HepG2 (cell line): ENCODE measurements at regions not wholly inside any gene's neighbourhood (a gene's known extent, or its start where the extent isn't known, plus 50 kb on each side); places are given as distances from the start of the nearest gene placed in this dataset.
A peak's percentile ranks its signal among the peaks of the same experiment; 100 is the strongest.

Experiments used
- ASH2L ChIP-seq: fragments of 300-600, 200-600 bp; sonication (generic); IDR thresholded peaks from 2 replicates; pipeline ENCODE4 v1.7.0; 2017; ENCODE audit warnings: low read depth, mild to moderate bottlenecking, moderate library complexity, mixed read lengths, low read length; ENCODE audit not compliant: insufficient read length
- ATRX ChIP-seq: sonication (generic); formaldehyde crosslinking; IDR thresholded peaks from 2 replicates; pipeline ENCODE4 v1.4.0; 2020; ENCODE audit warnings: missing genetic modification reagents, borderline replicate concordance
- ETV5 ChIP-seq: IDR thresholded peaks from 2 replicates; pipeline ENCODE4 v1.6.1; 2018; ENCODE audit warnings: missing biosample characterization, missing genetic modification reagents, inconsistent platforms, borderline replicate concordance
- GATAD2A ChIP-seq: IDR thresholded peaks from 2 replicates; pipeline ENCODE4 v1.6.1; 2016
- HNF4A ChIP-seq: sonication (generic); formaldehyde crosslinking; IDR thresholded peaks from 2 replicates; pipeline ENCODE4 v1.4.0; 2020; ENCODE audit warnings: missing genetic modification reagents
- KLF6 ChIP-seq: IDR thresholded peaks from 2 replicates; pipeline ENCODE4 v1.8.0; 2016; ENCODE audit warnings: missing biosample characterization, missing genetic modification reagents
- MED1 ChIP-seq: sonication (generic); formaldehyde crosslinking; IDR thresholded peaks from 2 replicates; pipeline ENCODE4 v1.4.0; 2020; ENCODE audit warnings: missing genetic modification reagents
- MTA1 ChIP-seq: sonication (generic); formaldehyde crosslinking; IDR thresholded peaks from 2 replicates; pipeline ENCODE4 v1.4.0; 2020; ENCODE audit warnings: missing genetic modification reagents, mild to moderate bottlenecking, borderline replicate concordance
- PITX1 ChIP-seq: sonication (generic); formaldehyde crosslinking; IDR thresholded peaks from 2 replicates; pipeline ENCODE4 v1.5.1; 2020; ENCODE audit warnings: mild to moderate bottlenecking, missing genetic modification reagents
- RAD21 ChIP-seq: fragments of 450-650 bp; formaldehyde crosslinking; IDR thresholded peaks from 2 replicates; pipeline ENCODE4 v1.5.0; 2020; ENCODE audit warnings: mild to moderate bottlenecking
- REL ChIP-seq: sonication (generic); formaldehyde crosslinking; conservative IDR thresholded peaks from 2 replicates; pipeline ENCODE4 v1.8.0; 2022; ENCODE audit warnings: mild to moderate bottlenecking, missing genetic modification reagents, moderate library complexity
- RFX1 ChIP-seq: fragments of 450-650 bp; IDR thresholded peaks from 2 replicates; pipeline ENCODE4 v1.6.1; 2017
- SOX5 ChIP-seq: IDR thresholded peaks from 2 replicates; pipeline ENCODE4 v1.6.1; 2016; ENCODE audit warnings: borderline replicate concordance
- ZFP36L2 ChIP-seq: sonication (generic); formaldehyde crosslinking; IDR thresholded peaks from 2 replicates; pipeline ENCODE4 v1.4.0; 2020; ENCODE audit warnings: missing genetic modification reagents
- ZMYM3 ChIP-seq: sonication (generic); formaldehyde crosslinking; IDR thresholded peaks from 2 replicates; pipeline ENCODE4 v1.5.1; 2020; ENCODE audit warnings: mild to moderate bottlenecking, missing genetic modification reagents
- ZMYM4 ChIP-seq: sonication (generic); formaldehyde crosslinking; IDR thresholded peaks from 2 replicates; pipeline ENCODE4 v1.8.1; 2023; ENCODE audit warnings: mild to moderate bottlenecking, missing genetic modification reagents
- ZNF644 ChIP-seq: IDR thresholded peaks from 2 replicates; pipeline ENCODE4 v1.6.1; 2016; ENCODE audit warnings: low read depth
- ZSCAN20 ChIP-seq: sonication (generic); formaldehyde crosslinking; IDR thresholded peaks from 2 replicates; pipeline ENCODE4 v1.4.0; 2020; ENCODE audit warnings: missing genetic modification reagents, mild to moderate bottlenecking, borderline replicate concordance
- TF ChIP-seq, protein P1 (sequence below): sonication (generic); formaldehyde crosslinking; IDR thresholded peaks from 2 replicates; pipeline ENCODE4 v1.8.1; 2023; ENCODE audit warnings: mild to moderate bottlenecking, moderate library complexity, missing genetic modification reagents
- TF ChIP-seq, protein P2 (sequence below): sonication (generic); formaldehyde crosslinking; IDR thresholded peaks from 2 replicates; pipeline ENCODE4 v1.5.0; 2020; ENCODE audit warnings: mild to moderate bottlenecking, missing genetic modification reagents, borderline replicate concordance
- TF ChIP-seq, protein P3 (sequence below): sonication (generic); formaldehyde crosslinking; IDR thresholded peaks from 2 replicates; pipeline ENCODE4 v1.4.0; 2020; ENCODE audit warnings: missing genetic modification reagents
- TF ChIP-seq, protein P4 (sequence below): IDR thresholded peaks from 2 replicates; pipeline ENCODE4 v1.6.1; 2016; ENCODE audit warnings: missing biosample characterization, missing genetic modification reagents, low read depth
- TF ChIP-seq, protein P5 (sequence below): IDR thresholded peaks from 2 replicates; pipeline ENCODE4 v1.6.1; 2016; ENCODE audit warnings: missing compliant biosample characterization, missing genetic modification reagents, borderline replicate concordance

DNA sequence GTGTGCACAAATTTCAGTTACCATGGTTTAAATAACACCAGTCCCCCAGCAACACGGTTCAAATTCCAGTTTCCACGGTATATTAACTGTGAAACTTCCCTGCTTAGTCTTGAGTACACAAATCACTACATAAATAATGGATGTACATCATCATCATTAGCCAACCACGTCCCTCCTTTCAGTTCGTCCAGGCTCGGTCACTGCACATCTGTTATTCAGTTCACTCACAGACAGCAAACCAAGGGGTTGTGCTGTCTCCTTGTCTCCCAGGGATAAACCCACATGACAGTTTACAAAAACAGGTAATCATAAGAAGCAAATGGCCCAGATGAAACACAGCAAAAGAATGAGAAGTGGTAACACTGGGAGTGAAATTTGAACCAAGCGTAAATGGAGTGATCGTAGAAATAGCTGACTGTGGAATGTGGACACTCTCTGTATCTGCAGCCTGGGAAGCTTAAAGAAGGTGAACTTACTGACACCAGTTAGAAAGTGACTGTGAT is 61.0 kb upstream of the RAD23B start (continued):
- TF ChIP-seq MED1 (CRISPR knock-in tag) (peak; percentile 32; the same call in 1 of the 2 replicates), ZFP36L2 (CRISPR knock-in tag) (no peak), GATAD2A (CRISPR knock-in tag) (peak; percentile 19; the same call in 1 of the 2 replicates), MTA1 (CRISPR knock-in tag) (no peak), SOX5 (peak; percentile 10; the same call in 1 of the 2 replicates), RFX1 (peak; percentile 64; the same call in 1 of the 2 replicates), ASH2L (peak; percentile 46), ZMYM3 (peak; percentile 62; the same call in 1 of the 2 replicates), RAD21 (CRISPR knock-in tag) (no peak), ETV5 (CRISPR knock-in tag) (no peak), ZMYM4 (CRISPR knock-in tag) (peak; percentile 67; the same call in 1 of the 2 replicates), PITX1 (CRISPR knock-in tag) (0 out of 2 replicates have a peak, but pooled peaks have one; percentile 29), ZNF644 (CRISPR knock-in tag) (no peak), ATRX (no peak), ZSCAN20 (CRISPR knock-in tag) (0 out of 2 replicates have a peak, but pooled peaks have one; percentile 30), KLF6 (CRISPR knock-in tag) (no peak), HNF4A (CRISPR knock-in tag) (peak; percentile 55), REL (CRISPR knock-in tag) (0 out of 2 replicates have a peak, but pooled peaks have one; percentile 26)
- TF ChIP-seq, protein P1, sequence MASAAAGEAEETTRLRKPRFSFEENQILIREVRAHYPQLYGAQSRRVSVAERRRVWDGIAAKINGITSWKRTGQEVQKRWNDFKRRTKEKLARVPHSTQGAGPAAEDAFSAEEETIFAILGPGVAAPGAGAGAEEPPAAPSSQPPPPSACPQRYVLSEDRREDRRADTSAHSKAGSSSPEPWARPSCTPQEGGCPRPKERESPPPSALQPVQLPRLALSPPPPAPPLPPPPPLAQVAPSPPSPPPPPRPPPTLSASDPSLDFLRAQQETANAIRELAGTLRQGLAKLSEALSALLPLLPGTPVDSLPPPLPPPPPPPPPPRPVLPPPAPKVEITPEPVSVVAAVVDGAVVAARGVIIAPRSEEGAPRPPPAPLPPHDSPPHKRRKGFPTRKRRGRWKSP (CRISPR knock-in tag): no peak
- TF ChIP-seq, protein P2, sequence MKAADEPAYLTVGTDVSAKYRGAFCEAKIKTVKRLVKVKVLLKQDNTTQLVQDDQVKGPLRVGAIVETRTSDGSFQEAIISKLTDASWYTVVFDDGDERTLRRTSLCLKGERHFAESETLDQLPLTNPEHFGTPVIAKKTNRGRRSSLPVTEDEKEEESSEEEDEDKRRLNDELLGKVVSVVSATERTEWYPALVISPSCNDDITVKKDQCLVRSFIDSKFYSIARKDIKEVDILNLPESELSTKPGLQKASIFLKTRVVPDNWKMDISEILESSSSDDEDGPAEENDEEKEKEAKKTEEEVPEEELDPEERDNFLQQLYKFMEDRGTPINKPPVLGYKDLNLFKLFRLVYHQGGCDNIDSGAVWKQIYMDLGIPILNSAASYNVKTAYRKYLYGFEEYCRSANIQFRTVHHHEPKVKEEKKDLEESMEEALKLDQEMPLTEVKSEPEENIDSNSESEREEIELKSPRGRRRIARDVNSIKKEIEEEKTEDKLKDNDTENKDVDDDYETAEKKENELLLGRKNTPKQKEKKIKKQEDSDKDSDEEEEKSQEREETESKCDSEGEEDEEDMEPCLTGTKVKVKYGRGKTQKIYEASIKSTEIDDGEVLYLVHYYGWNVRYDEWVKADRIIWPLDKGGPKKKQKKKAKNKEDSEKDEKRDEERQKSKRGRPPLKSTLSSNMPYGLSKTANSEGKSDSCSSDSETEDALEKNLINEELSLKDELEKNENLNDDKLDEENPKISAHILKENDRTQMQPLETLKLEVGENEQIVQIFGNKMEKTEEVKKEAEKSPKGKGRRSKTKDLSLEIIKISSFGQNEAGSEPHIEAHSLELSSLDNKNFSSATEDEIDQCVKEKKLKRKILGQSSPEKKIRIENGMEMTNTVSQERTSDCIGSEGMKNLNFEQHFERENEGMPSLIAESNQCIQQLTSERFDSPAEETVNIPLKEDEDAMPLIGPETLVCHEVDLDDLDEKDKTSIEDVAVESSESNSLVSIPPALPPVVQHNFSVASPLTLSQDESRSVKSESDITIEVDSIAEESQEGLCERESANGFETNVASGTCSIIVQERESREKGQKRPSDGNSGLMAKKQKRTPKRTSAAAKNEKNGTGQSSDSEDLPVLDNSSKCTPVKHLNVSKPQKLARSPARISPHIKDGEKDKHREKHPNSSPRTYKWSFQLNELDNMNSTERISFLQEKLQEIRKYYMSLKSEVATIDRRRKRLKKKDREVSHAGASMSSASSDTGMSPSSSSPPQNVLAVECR (CRISPR knock-in tag): peak; percentile 20; the same call in 1 of the 2 replicates
- TF ChIP-seq, protein P3, sequence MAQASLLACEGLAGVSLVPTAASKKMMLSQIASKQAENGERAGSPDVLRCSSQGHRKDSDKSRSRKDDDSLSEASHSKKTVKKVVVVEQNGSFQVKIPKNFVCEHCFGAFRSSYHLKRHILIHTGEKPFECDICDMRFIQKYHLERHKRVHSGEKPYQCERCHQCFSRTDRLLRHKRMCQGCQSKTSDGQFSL (CRISPR knock-in tag): no peak
- TF ChIP-seq, protein P4, sequence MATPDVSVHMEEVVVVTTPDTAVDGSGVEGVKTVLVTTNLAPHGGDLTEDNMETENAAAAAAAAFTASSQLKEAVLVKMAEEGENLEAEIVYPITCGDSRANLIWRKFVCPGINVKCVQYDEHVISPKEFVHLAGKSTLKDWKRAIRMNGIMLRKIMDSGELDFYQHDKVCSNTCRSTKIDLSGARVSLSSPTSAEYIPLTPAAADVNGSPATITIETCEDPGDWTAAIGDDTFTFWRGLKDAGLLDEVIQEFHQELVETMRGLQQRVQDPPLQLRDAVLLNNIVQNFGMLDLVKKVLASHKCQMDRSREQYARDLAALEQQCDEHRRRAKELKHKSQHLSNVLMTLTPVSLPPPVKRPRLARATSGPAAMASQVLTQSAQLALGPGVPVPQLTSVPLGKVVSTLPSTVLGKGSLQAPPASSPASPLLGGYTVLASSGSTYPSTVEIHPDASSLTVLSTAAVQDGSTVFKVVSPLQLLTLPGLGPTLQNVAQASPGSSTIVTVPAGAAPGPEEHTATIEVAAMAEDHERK (CRISPR knock-in tag): no peak
- TF ChIP-seq, protein P5, sequence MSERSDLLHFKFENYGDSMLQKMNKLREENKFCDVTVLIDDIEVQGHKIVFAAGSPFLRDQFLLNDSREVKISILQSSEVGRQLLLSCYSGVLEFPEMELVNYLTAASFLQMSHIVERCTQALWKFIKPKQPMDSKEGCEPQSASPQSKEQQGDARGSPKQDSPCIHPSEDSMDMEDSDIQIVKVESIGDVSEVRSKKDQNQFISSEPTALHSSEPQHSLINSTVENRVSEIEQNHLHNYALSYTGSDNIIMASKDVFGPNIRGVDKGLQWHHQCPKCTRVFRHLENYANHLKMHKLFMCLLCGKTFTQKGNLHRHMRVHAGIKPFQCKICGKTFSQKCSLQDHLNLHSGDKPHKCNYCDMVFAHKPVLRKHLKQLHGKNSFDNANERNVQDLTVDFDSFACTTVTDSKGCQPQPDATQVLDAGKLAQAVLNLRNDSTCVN (CRISPR knock-in tag): no peak
